ENCODE measurements at regions not wholly inside any gene's neighbourhood (a gene's known extent, or its start where the extent isn't known, plus 50 kb on each side); places are given as distances from the start of the nearest gene placed in this dataset.

GRCh38 chr14:71737760-71738159 lies 194.5 kb upstream of the RGS6 start:
- TF ChIP-seq, protein P1, sequence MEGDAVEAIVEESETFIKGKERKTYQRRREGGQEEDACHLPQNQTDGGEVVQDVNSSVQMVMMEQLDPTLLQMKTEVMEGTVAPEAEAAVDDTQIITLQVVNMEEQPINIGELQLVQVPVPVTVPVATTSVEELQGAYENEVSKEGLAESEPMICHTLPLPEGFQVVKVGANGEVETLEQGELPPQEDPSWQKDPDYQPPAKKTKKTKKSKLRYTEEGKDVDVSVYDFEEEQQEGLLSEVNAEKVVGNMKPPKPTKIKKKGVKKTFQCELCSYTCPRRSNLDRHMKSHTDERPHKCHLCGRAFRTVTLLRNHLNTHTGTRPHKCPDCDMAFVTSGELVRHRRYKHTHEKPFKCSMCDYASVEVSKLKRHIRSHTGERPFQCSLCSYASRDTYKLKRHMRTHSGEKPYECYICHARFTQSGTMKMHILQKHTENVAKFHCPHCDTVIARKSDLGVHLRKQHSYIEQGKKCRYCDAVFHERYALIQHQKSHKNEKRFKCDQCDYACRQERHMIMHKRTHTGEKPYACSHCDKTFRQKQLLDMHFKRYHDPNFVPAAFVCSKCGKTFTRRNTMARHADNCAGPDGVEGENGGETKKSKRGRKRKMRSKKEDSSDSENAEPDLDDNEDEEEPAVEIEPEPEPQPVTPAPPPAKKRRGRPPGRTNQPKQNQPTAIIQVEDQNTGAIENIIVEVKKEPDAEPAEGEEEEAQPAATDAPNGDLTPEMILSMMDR (IDR thresholded peaks at IDR 0.05): no peak
- TF ChIP-seq POLR2AphosphoS5 (IDR thresholded peaks at IDR 0.05): no peak
- TF ChIP-seq POLR2A (IDR thresholded peaks at IDR 0.05): no peak
